H1 (cell line): ENCODE measurements at regions not wholly inside any gene's neighbourhood (a gene's known extent, or its start where the extent isn't known, plus 50 kb on each side); places are given as distances from the start of the nearest gene placed in this dataset.

Experiments used
- CREB1 ChIP-seq: IDR thresholded peaks from 2 replicates; pipeline ENCODE4 v1.6.1; 2012; ENCODE audit warnings: inconsistent platforms
- CTBP2 ChIP-seq: IDR thresholded peaks from 2 replicates; pipeline ENCODE4 v1.7.0; 2011; ENCODE audit warnings: borderline replicate concordance, mild to moderate bottlenecking, moderate library complexity, mixed read lengths, low read length; ENCODE audit not compliant: insufficient read depth, insufficient read length
- PHF8 ChIP-seq: fragments of 200-600 bp; sonication (generic); conservative IDR thresholded peaks from 2 replicates; pipeline ENCODE4 v1.7.1; 2012; ENCODE audit warnings: low read depth, mild to moderate bottlenecking, inconsistent platforms, low read length, moderate library complexity
- POLR2A ChIP-seq, 2 experiments: IDR thresholded peaks; 1 replicate in 1 of 2; 2 replicates in 1 of 2; pipeline ENCODE4 v1.6.1; 2011; ENCODE audit warnings: low read depth in 2 of 2, low read length in 2 of 2, mild to moderate bottlenecking in 2 of 2; ENCODE audit errors: control extremely low read depth in 1 of 2
- SAP30 ChIP-seq: fragments of 300-600 bp; sonication (generic); IDR thresholded peaks from 2 replicates; pipeline ENCODE4 v1.7.1; 2012; ENCODE audit warnings: low read length, moderate library complexity, mild to moderate bottlenecking, inconsistent platforms; ENCODE audit not compliant: insufficient read depth, insufficient replicate concordance
- SIX5 ChIP-seq: IDR thresholded peaks from 2 replicates; pipeline ENCODE4 v1.6.1; 2011; ENCODE audit warnings: mild to moderate bottlenecking, low read depth, low read length
- SP1 ChIP-seq: IDR thresholded peaks from 2 replicates; pipeline ENCODE4 v1.6.1; 2011; ENCODE audit warnings: low read depth, low read length
- TAF7 ChIP-seq: optimal IDR thresholded peaks from 2 replicates; pipeline ENCODE3; 2011; ENCODE audit warnings: low read depth, mild to moderate bottlenecking, inconsistent platforms, low read length, moderate library complexity, borderline replicate concordance

DNA sequence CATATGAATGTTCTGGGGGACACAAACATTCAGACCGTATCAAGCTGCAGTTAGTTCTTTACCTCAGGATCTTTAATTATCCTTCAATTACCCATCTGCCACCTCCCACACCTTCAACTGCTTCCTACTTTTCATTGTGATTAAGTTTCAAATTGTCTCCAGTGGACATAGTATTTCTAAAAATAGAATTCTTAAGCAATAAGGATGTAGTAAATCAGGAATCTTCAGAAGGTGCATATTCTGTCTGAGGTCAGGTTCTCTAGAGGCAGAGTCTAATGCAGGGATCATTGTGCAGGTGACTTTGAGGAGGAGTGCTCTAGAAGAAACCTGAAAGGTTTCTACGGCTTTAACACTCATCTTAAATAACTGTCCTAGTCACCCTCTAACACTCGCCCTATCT lies 102.6 kb upstream of the PPP2R5A start (continued):
- TF ChIP-seq CTBP2 (no peak), SIX5 (no peak), POLR2A (IDR thresholded peaks at IDR 0.05; ENCODE audit: control extremely low read depth in 1 of 2, low read depth in 2 of 2, low read length in 2 of 2) (no peak), SP1 (no peak), SAP30 (no peak), TAF7 (no peak), CREB1 (no peak), PHF8 (no peak)
- TF ChIP-seq, all 59 proteins: peak for 0
